SK-N-MC (cell line): ENCODE measurements at regions not wholly inside any gene's neighbourhood (a gene's known extent, or its start where the extent isn't known, plus 50 kb on each side); places are given as distances from the start of the nearest gene placed in this dataset.
"Not testable (repeated sequence)": the region's sequence is repeated elsewhere in the genome, so short reads cannot be mapped to it uniquely, and the experiment has no call there.

ENCODE experiments used
- DNase-seq: peaks from one replicate; pipeline ENCODE4 v3.0.0-alpha.2; 2011; ENCODE audit warnings: low read depth, low spot score
- H3K27ac ChIP-seq: fragments of 200-600 bp; sonication (generic); 2 replicates; pipeline ENCODE4 v1.5.1; 2016; ENCODE audit warnings: mixed run types
- H3K36me3 ChIP-seq: fragments of 200-600 bp; sonication (generic); 2 replicates; pipeline ENCODE4 v1.6.1; 2017; ENCODE audit warnings: antibody characterized with exemption, low read length, mixed read lengths; ENCODE audit not compliant: insufficient read depth
- H3K4me3 ChIP-seq: fragments of 200-600 bp; sonication (generic); 2 replicates; pipeline ENCODE4 v1.5.1; 2016
- H3K9ac ChIP-seq: fragments of 200-600 bp; sonication (generic); 2 replicates; pipeline ENCODE4 v1.8.0; 2017; ENCODE audit warnings: mixed run types, mixed read lengths; ENCODE audit not compliant: insufficient read length
- H3K9me3 ChIP-seq: fragments of 200-600 bp; sonication (generic); 2 replicates; pipeline ENCODE4 v1.6.1; 2017; ENCODE audit warnings: low read depth, mild to moderate bottlenecking, antibody characterized with exemption, low read length, moderate library complexity, mixed read lengths
- EZH2 ChIP-seq: fragments of 200-600 bp; sonication (generic); IDR thresholded peaks from one replicate; pipeline ENCODE4 v1.6.1; 2017; ENCODE audit warnings: antibody characterized with exemption
- FOXP2 ChIP-seq: optimal IDR thresholded peaks from 2 replicates; pipeline ENCODE3; 2011; ENCODE audit warnings: mild to moderate bottlenecking, moderate library complexity; ENCODE audit not compliant: insufficient read depth; ENCODE audit errors: extremely low read length, control extremely low read depth
- POLR2AphosphoS5 ChIP-seq: IDR thresholded peaks from 2 replicates; pipeline ENCODE4 v1.6.1; 2012; ENCODE audit warnings: mild to moderate bottlenecking, low read depth, low read length, borderline replicate concordance

DNA sequence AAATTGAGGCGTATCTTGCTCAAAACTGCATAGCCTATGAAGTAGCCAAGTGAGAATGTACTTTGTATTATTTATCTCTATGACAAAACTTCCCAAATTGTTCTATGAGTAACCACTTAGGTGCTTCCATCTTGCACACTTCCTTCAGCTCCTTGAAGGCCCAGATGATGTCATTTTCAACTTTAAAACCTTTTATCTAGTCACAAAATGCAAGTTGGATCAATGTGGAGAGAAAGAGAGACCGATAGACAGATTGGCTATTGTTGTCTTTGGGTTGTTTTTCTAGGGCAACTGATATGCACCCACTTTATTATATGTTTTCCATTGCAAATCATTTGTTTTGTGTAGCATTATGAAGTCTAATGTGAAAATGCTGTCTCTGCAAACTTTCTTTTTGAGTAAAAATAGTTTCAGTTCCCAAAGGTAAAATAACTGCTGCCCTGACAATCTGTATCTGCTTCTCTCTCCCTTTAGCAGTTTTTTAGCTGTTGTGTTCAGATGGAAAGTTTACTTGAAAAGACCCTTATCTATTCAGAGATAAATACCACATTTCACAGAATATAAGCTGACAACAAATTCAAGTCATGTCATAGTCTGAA is 73.7 kb upstream of the CITED2 start:
- Histone ChIP-seq H3K9ac (no peak overlapping the region), H3K9me3 (no peaks in the 10 kb centered on the region), H3K27ac (peak overlapping the region; percentile 72; the same call in 1 of the 2 replicates), H3K4me3 (no peak overlapping the region), H3K36me3 (no peaks in the 10 kb centered on the region)
- TF ChIP-seq POLR2AphosphoS5: no peak
- no peak for TF ChIP-seq FOXP2
- no peak for TF ChIP-seq EZH2
- DNase-seq: no peak

- H3K9ac ChIP-seq: no peak overlapping the region
- no peaks in the 10 kb centered on the region for H3K9me3 ChIP-seq
- no peak for DNase-seq
- no peaks in the 10 kb centered on the region for H3K36me3 ChIP-seq
- H3K4me3 ChIP-seq: no peak overlapping the region
- TF ChIP-seq EZH2: no peak
- no peak for TF ChIP-seq FOXP2
- TF ChIP-seq POLR2AphosphoS5: no peak
- no peak overlapping the region for H3K27ac ChIP-seq
Observed at GRCh38 chr6:139447656-139447975, 73.2 kb upstream of the CITED2 start.

- TF ChIP-seq EZH2: no peak
- TF ChIP-seq POLR2AphosphoS5: no peak
- TF ChIP-seq FOXP2: no peak
- no peak overlapping the region for H3K9ac ChIP-seq
- DNase-seq: no peak
- no peaks in the 10 kb centered on the region for H3K36me3 ChIP-seq
- H3K9me3 ChIP-seq: no peaks in the 10 kb centered on the region
- H3K27ac ChIP-seq: no peak overlapping the region
- no peak overlapping the region for H3K4me3 ChIP-seq
Observed at GRCh38 chr6:139446768-139447655, 72.6 kb upstream of the CITED2 start.

DNA sequence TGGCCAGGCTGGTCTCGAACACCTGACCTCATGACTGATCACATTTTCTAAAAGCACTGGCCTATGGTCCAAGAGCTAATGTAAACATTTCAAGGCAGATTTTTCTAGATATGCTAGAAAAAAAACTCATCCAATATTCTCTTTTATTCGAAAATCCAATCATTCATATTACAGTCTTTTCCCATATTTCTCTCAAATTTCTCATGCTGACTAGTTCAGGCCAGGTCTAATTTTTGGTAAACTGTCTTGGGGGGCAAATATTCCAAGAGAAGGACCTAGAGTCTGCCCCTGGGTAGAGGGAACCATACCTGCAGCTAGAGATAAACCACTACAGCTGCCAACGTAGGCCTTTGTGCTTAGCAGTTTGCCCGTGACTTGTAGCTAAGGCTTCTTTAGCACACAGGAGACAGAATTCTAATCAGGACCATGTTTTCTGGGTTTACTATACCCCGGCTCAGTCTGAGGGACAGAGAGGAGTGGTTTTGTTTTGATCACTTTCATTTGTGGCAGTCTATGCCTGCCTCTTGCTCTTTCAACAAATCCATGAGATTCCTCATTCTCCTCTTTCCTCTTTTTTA is 71.8 kb upstream of the CITED2 start:
- Histone ChIP-seq H3K9ac (no peak overlapping the region), H3K27ac (0 out of 2 replicates have a peak overlapping the region, but pooled peaks have one; percentile 31), H3K36me3 (no peaks in the 10 kb centered on the region), H3K4me3 (no peak overlapping the region), H3K9me3 (no peaks in the 10 kb centered on the region)
- no peak for DNase-seq
- TF ChIP-seq POLR2AphosphoS5 (no peak), EZH2 (no peak), FOXP2 (no peak)

GRCh38 chr6:139444273-139444787 is 69.9 kb upstream of the CITED2 start:
- H3K27ac ChIP-seq, H3K9ac ChIP-seq, DNase-seq, H3K36me3 ChIP-seq, H3K9me3 ChIP-seq, H3K4me3 ChIP-seq: not testable (repeated sequence)

- H3K9ac ChIP-seq: no peak overlapping the region
- H3K9me3 ChIP-seq: no peaks in the 10 kb centered on the region
- DNase-seq: no peak
- no peaks in the 10 kb centered on the region for H3K36me3 ChIP-seq
- H3K4me3 ChIP-seq: no peak overlapping the region
- no peak overlapping the region for H3K27ac ChIP-seq
- TF ChIP-seq EZH2 (no peak), POLR2AphosphoS5 (no peak), FOXP2 (no peak)
Observed at GRCh38 chr6:139443231-139444112, 69.0 kb upstream of the CITED2 start.

GRCh38 chr6:139442188-139442671 is 67.8 kb upstream of the CITED2 start:
- DNase-seq: no peak
- Histone ChIP-seq H3K27ac (no peak overlapping the region), H3K9ac (no peak overlapping the region), H3K36me3 (no peaks in the 10 kb centered on the region), H3K4me3 (no peak overlapping the region), H3K9me3 (no peaks in the 10 kb centered on the region)
- TF ChIP-seq EZH2: no peak
- TF ChIP-seq POLR2AphosphoS5: no peak
- TF ChIP-seq FOXP2: no peak
